Duodenal mucosa (tissue), 2 donors: ENCODE measurements at regions not wholly inside any gene's neighbourhood (a gene's known extent, or its start where the extent isn't known, plus 50 kb on each side); places are given as distances from the start of the nearest gene placed in this dataset.

Source experiments
- H3K27ac ChIP-seq: one replicate; pipeline ENCODE4 v1.7.0; 2013; ENCODE audit warnings: low read depth, low read length
- H3K27me3 ChIP-seq, 2 donors: one replicate each; pipeline ENCODE4 v1.7.0; 2013; ENCODE audit warnings: low read length in 2 of 2, control low read depth in 1 of 2; ENCODE audit not compliant: insufficient read depth in 2 of 2, control insufficient read depth in 1 of 2
- H3K36me3 ChIP-seq, 2 donors: one replicate each; pipeline ENCODE4 v1.7.0; 2013; ENCODE audit warnings: low read length in 2 of 2, control low read depth in 1 of 2; ENCODE audit not compliant: insufficient read depth in 2 of 2, control insufficient read depth in 1 of 2
- H3K4me1 ChIP-seq, 2 donors: one replicate each; pipeline ENCODE4 v1.7.0; 2013; ENCODE audit warnings: low read length in 2 of 2, control low read depth in 1 of 2; ENCODE audit not compliant: insufficient read depth in 2 of 2, control insufficient read depth in 1 of 2
- H3K4me3 ChIP-seq, 2 donors: one replicate each; pipeline ENCODE4 v1.7.0; 2013; ENCODE audit warnings: low read length in 2 of 2, low read depth in 1 of 2
- H3K9ac ChIP-seq, 2 donors: one replicate each; pipeline ENCODE4 v1.7.0; 2013; ENCODE audit warnings: low read length in 2 of 2, low read depth in 1 of 2
- H3K9me3 ChIP-seq, 2 donors: one replicate each; pipeline ENCODE4 v1.7.0; 2013; ENCODE audit warnings: low read length in 2 of 2, control low read depth in 1 of 2; ENCODE audit not compliant: control insufficient read depth in 1 of 2

DNA sequence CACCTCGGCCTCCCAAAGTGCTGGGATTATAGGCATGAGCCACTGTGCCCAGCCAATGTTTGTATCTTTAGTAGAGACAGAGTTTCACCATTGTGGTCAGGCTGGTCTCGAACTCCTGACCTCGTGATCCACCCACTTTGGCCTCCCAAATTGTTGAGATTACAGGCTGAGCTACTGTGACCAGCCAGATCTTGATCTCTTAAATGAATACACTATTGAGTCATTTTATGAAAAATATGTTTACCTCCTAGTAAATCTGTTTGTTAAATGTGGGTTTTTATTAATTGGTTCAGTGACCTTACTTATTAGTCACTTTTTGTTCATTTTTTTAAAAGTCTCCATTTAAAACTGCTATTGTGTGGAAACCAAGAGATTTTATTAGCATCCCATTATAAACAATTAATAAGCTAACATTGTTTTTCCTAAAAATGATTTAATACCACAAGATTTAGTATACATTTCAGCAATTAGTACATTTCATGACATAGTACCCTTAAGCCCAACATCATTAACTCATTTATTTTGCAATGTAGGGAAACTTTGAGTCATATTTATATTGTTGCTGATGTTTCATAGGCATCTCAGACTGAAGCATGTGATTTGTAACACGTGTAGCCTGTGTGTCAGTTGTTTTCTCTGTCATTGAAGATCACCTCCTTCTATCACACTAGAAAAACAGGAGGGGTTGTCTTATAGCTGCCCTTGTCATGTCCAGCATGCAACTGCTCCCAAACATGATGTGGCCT is 261.2 kb downstream of the TAF11L14 start:
- H3K36me3 ChIP-seq = no peaks in the 10 kb centered on the region
- H3K4me1 ChIP-seq = no peaks in the 10 kb centered on the region
- H3K9me3 ChIP-seq = peaks cover 5 to 12% of the 10 kb centered on the region in 2 donors
- H3K9ac ChIP-seq = no peak overlapping the region
- no peak overlapping the region for H3K27ac ChIP-seq
- no peak overlapping the region for H3K4me3 ChIP-seq
- no peaks in the 10 kb centered on the region for H3K27me3 ChIP-seq

DNA sequence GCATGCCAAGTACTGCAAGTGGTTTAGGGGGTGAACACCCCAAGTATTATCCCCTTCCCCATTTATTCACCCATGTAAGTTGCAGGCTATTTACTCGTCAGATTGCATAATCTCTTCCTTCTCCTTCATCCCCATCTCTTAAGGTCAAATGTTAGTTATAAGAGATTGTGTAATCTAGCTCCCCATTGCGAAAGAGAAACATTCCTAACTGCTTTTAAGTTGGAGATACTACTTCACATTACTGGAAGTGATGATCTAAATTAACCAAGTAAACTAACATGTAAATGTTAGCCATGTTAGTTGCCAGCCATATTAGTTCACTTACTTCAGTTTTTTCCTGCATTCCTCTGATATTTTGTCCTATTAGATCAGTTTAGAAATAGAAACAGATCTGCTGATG is 262.3 kb downstream of the TAF11L14 start:
- Histone ChIP-seq H3K4me3 (no peak overlapping the region), H3K9me3 (peaks cover 5 to 12% of the 10 kb centered on the region in 2 donors), H3K27me3 (no peaks in the 10 kb centered on the region), H3K27ac (no peak overlapping the region), H3K4me1 (no peaks in the 10 kb centered on the region), H3K9ac (no peak overlapping the region), H3K36me3 (no peaks in the 10 kb centered on the region)

DNA sequence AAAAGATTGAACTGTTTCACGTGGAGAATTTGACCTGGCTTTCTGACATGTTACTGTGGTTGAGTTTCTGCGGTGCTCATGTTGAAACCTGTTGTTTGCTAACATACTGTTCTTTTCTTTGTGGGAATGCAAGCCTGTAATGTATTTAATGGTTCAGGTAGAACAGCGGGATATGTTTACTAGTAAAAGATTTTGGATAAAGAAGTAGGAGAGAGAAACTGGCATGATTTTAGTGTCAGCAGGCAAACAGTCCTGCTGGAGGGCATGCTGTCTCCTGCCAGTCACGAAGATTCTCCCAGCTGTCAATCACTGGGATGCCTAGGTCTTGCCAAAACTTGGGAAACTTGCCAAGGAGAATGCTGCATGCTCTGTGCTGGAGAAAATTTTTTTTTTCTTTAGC is 263.5 kb downstream of the TAF11L14 start:
- H3K9me3 ChIP-seq = peaks cover 0 to 12% of the 10 kb centered on the region in 2 donors
- H3K27me3 ChIP-seq = no peaks in the 10 kb centered on the region
- no peak overlapping the region for H3K9ac ChIP-seq
- no peaks in the 10 kb centered on the region for H3K4me1 ChIP-seq
- no peak overlapping the region for H3K4me3 ChIP-seq
- H3K27ac ChIP-seq = no peak overlapping the region
- H3K36me3 ChIP-seq = no peaks in the 10 kb centered on the region

DNA sequence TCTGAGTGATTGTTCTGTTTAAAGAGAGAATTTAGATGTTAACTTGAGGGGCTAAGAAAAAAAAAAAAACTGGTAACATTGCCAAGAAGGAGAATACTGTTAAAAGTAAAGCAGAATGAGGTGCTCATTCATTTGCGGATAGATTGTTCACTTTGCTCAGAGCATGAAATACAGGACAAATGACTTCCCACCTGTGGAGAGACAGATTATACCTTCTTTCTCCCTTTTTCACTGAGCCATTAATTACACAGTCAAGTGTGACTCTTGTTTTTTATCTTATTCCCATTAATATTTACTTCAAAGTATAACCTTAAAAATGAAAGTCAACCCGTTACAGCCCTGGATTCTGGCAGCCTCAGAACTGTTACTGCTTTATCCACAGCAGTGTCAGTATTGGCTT is 264.5 kb downstream of the TAF11L14 start:
- Histone ChIP-seq H3K9me3 (peaks cover 0 to 12% of the 10 kb centered on the region in 2 donors), H3K4me3 (no peak overlapping the region), H3K9ac (no peak overlapping the region), H3K27ac (no peak overlapping the region), H3K36me3 (no peaks in the 10 kb centered on the region), H3K4me1 (no peaks in the 10 kb centered on the region), H3K27me3 (no peaks in the 10 kb centered on the region)

DNA sequence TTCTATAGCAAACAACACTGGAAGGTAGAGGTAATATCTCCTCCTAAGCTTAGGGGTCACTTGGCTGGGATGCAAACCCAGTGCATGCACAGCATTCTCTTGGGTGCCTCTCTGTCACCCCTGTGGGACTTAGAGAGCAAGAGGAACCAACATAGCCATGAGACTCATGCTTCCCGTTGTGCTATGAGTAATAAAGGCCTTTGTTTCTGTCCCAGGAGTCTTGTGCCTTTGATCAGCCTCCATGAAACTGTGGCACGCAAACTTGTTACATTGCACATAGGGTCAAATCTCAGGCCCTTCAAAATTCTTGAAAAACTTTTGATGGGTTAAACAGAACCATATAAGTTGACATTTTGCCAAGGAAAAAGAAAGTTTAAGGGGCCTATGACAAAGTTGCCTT is 272.8 kb downstream of the TAF11L14 start:
- Histone ChIP-seq H3K36me3 (no peaks in the 10 kb centered on the region), H3K9ac (no peak overlapping the region), H3K27ac (no peak overlapping the region), H3K4me3 (no peak overlapping the region), H3K9me3 (peaks cover 4 to 5% of the 10 kb centered on the region in 2 donors), H3K27me3 (no peaks in the 10 kb centered on the region), H3K4me1 (no peaks in the 10 kb centered on the region)

DNA sequence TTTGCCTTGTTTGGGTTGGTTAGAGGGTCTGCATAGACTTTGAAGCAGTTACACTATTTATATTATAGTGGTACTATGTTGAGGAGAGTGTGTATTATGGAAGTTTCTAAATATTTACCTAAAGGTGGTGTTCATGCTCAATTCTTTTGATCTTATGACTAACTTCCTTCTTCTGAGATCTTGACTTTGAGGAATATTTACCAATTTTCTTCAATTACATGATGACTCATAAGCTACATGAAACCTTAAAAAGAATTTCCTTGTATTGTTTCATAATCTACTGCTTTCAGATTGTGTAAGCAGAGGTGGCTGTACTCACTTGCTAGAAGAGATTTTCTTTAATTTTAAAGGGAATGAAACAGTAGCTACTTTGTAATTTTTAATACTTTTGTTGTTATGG is 276.1 kb downstream of the TAF11L14 start:
- Histone ChIP-seq H3K9ac (no peak overlapping the region), H3K4me1 (no peaks in the 10 kb centered on the region), H3K27ac (no peak overlapping the region), H3K4me3 (no peak overlapping the region), H3K36me3 (no peaks in the 10 kb centered on the region), H3K27me3 (no peaks in the 10 kb centered on the region), H3K9me3 (peaks cover 0 to 4% of the 10 kb centered on the region in 2 donors)

DNA sequence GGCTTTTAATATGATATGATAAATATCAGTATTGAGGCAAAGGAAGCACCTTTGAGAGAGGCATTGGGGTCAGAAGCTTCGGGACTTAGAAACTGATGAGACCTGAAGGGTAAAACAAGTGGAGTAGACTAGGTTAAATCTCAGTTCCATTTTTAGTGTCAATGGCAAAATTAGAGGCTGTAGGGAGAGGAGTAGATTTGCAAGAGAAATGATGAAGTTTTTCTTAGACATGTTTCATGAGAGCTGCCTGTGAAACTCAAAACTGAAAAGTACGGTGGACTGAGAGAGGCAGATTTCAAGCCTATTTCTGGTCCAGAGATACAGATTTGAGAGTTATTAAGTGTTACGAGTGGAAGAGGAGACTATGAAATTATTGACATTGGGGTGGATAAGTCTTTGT is 278.5 kb downstream of the TAF11L14 start:
- Histone ChIP-seq H3K36me3 (no peaks in the 10 kb centered on the region), H3K9ac (no peak overlapping the region), H3K4me1 (no peaks in the 10 kb centered on the region), H3K9me3 (peaks cover 0 to 7% of the 10 kb centered on the region in 2 donors), H3K27ac (no peak overlapping the region), H3K4me3 (no peak overlapping the region), H3K27me3 (no peaks in the 10 kb centered on the region)

DNA sequence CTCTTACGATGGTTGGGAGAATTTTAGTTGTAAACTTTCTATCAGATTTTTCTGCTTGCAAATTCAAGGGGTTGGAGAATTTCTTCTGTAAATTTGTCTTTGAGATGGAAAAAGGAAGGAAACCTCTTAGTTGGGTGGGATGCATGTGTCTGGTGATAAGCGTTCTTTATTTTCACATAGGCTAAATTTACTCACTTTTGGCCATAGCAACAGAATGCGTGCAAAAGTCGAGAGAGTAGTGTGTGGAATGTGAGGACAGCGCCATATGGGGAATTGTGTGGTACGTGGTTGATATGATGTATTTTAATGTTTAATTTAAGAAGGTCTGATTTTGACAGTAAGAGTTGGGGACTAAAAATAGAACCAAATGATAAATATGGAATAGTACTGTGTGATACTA is 282.2 kb downstream of the TAF11L14 start:
- peaks cover 2 to 10% of the 10 kb centered on the region in 2 donors for H3K9me3 ChIP-seq
- no peaks in the 10 kb centered on the region for H3K27me3 ChIP-seq
- H3K9ac ChIP-seq = no peak overlapping the region
- no peak overlapping the region for H3K27ac ChIP-seq
- no peaks in the 10 kb centered on the region for H3K4me1 ChIP-seq
- H3K4me3 ChIP-seq = no peak overlapping the region
- no peaks in the 10 kb centered on the region for H3K36me3 ChIP-seq

DNA sequence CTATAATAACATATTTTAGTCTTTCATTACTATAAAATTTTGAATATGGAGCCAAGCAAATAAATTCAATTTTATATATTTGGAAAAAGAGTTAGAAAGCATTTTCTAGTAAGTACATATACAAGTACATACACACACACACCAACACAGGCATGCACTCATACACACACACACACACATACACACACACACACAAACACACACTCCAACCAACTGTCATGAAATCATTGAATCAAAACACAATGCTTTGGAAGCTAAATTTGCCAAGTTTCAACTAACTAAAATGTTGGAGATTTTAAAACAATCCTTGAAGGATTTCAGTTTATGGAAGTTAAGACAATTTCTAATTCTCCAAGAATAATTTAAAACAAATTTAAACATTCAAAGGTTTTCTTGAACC is 283.2 kb downstream of the TAF11L14 start:
- peaks cover 2 to 10% of the 10 kb centered on the region in 2 donors for H3K9me3 ChIP-seq

DNA sequence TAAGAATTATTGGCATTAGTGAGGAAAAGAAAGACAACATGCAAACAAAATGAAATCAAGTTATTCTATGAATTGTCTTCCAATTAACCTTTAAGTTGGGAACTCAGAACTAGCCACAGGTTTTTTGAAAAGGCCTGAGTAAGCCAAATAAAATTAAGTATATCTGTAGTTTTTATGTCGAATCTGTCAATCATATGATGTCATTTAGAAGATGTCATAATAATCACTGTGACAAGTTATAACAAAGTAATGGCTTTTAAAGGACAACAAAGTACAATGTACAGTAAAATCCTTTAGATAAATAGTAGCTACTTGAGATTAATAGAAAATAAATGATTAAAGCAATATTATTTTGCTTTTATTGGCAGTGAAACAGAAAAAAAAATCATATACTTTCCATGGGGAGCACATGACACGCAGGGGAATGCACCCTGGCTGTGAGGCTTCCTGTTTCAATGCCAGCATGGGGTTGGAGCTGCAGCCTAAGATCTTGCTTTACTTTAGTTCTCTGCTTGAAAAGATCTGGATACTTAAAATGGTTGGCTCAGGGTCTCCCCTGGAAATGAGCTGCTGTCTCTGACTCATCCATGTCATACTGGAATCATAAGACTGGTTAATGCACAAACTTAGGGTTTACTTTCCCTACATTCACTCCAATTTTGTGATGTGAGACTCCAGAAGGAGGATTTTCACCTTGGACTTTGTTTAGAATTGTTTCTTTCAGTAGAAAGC is 284.3 kb downstream of the TAF11L14 start:
- Histone ChIP-seq H3K4me3 (no peak overlapping the region), H3K36me3 (no peaks in the 10 kb centered on the region), H3K27me3 (no peaks in the 10 kb centered on the region), H3K9ac (no peak overlapping the region), H3K4me1 (no peaks in the 10 kb centered on the region), H3K27ac (no peak overlapping the region), H3K9me3 (peaks cover 2 to 10% of the 10 kb centered on the region in 2 donors)

More for the DNA sequence above, 283.2 kb downstream of the TAF11L14 start:
- Histone ChIP-seq H3K4me3 (no peak overlapping the region), H3K27me3 (no peaks in the 10 kb centered on the region), H3K27ac (no peak overlapping the region), H3K9ac (no peak overlapping the region), H3K4me1 (no peaks in the 10 kb centered on the region), H3K36me3 (no peaks in the 10 kb centered on the region)
